Liver (tissue), 7 donors: ENCODE measurements at regions not wholly inside any gene's neighbourhood (a gene's known extent, or its start where the extent isn't known, plus 50 kb on each side); places are given as distances from the start of the nearest gene placed in this dataset.
A peak's percentile ranks its signal among the peaks of the same experiment; 100 is the strongest.

Source experiments
- DNase-seq: peaks from one replicate; pipeline ENCODE4 v3.0.0-alpha.2; 2017; ENCODE audit warnings: low spot score
- H3K27ac ChIP-seq, 2 donors: one replicate each; pipeline ENCODE4 v1.7.0; 2013; ENCODE audit warnings: inconsistent platforms in 2 of 2, low read length in 2 of 2, control low read depth in 1 of 2, low read depth in 1 of 2, mild to moderate bottlenecking in 1 of 2
- H3K27me3 ChIP-seq, 4 donors: one replicate each; pipeline versions ENCODE4 v1.6.1 to v1.7.0; 2013; ENCODE audit warnings: low read length in 3 of 4, inconsistent platforms in 1 of 4, mild to moderate bottlenecking in 1 of 4, moderate library complexity in 1 of 4; ENCODE audit not compliant: control insufficient read depth in 4 of 4, insufficient read depth in 4 of 4
- H3K36me3 ChIP-seq, 4 donors: one replicate each; pipeline versions ENCODE4 v1.6.1 to v1.7.0; 2013; ENCODE audit warnings: low read length in 3 of 4, mild to moderate bottlenecking in 3 of 4, low read depth in 1 of 4, moderate library complexity in 1 of 4; ENCODE audit not compliant: control insufficient read depth in 4 of 4, insufficient read depth in 3 of 4
- H3K4me1 ChIP-seq, 4 donors: one replicate each; pipeline versions ENCODE4 v1.6.1 to v1.7.0; 2013; ENCODE audit warnings: low read length in 3 of 4, mild to moderate bottlenecking in 3 of 4, moderate library complexity in 1 of 4; ENCODE audit not compliant: control insufficient read depth in 4 of 4, insufficient read depth in 4 of 4
- H3K4me3 ChIP-seq, 3 donors: one replicate each; pipeline versions ENCODE4 v1.6.1 to v1.7.0; 2013; ENCODE audit warnings: low read length in 3 of 3, control low read depth in 1 of 3, low read depth in 1 of 3, mild to moderate bottlenecking in 1 of 3
- H3K9ac ChIP-seq, 2 donors: one replicate each; pipeline ENCODE4 v1.7.0; 2013; ENCODE audit warnings: low read length in 2 of 2, mild to moderate bottlenecking in 2 of 2, moderate library complexity in 2 of 2, control low read depth in 1 of 2, low read depth in 1 of 2
- H3K9me3 ChIP-seq, 4 donors: one replicate each; pipeline versions ENCODE4 v1.6.1 to v1.7.0; 2013; ENCODE audit warnings: low read length in 3 of 4; ENCODE audit not compliant: control insufficient read depth in 4 of 4
- EGR1 ChIP-seq, 2 donors: IDR thresholded peaks; 2 replicates each; pipeline ENCODE4 v1.6.1; 2016 to 2018; ENCODE audit warnings: antibody characterized with exemption in 2 of 2, low read depth in 2 of 2
- FOXA1 ChIP-seq: IDR thresholded peaks from 2 replicates; pipeline ENCODE4 v1.6.1; 2016; ENCODE audit warnings: antibody characterized with exemption
- HNF4A ChIP-seq, 2 donors: conservative IDR thresholded peaks; 2 replicates each; pipeline ENCODE4 v1.6.1; 2016; ENCODE audit warnings: antibody characterized with exemption in 2 of 2, mild to moderate bottlenecking in 2 of 2
- HNF4G ChIP-seq: IDR thresholded peaks from 2 replicates; pipeline ENCODE4 v1.6.1; 2016; ENCODE audit warnings: antibody characterized with exemption
- JUND ChIP-seq, 2 donors: IDR thresholded peaks; 2 replicates each; pipeline ENCODE4 v1.6.1; 2016; ENCODE audit warnings: antibody characterized with exemption in 2 of 2
- NR2F2 ChIP-seq: IDR thresholded peaks from 2 replicates; pipeline ENCODE4 v1.6.1; 2016; ENCODE audit warnings: antibody characterized with exemption
- RAD21 ChIP-seq, 2 donors: IDR thresholded peaks; 2 replicates each; pipeline ENCODE4 v1.6.1; 2016; ENCODE audit warnings: antibody characterized with exemption in 2 of 2, mild to moderate bottlenecking in 2 of 2
- RXRA ChIP-seq, 2 donors: IDR thresholded peaks; 2 replicates each; pipeline ENCODE4 v1.6.1; 2017 to 2018; ENCODE audit warnings: antibody characterized with exemption in 2 of 2, mild to moderate bottlenecking in 1 of 2
- SP1 ChIP-seq: IDR thresholded peaks from 2 replicates; pipeline ENCODE4 v1.6.1; 2018; ENCODE audit warnings: antibody characterized with exemption, mild to moderate bottlenecking
- TAF1 ChIP-seq: conservative IDR thresholded peaks from 2 replicates; pipeline ENCODE4 v1.6.1; 2016; ENCODE audit warnings: antibody characterized with exemption, mild to moderate bottlenecking
- whole genome bisulfite sequencing: extraction: QIAGEN DNeasy Blood & Tissue Kit; methylation state at CpG from one replicate; pipeline ENCODE4 v1.1.7; 2013; 5-methylcytosine and 5-hydroxymethylcytosine counted together
- TF ChIP-seq, protein P1 (sequence below): IDR thresholded peaks from 2 replicates; pipeline ENCODE4 v1.6.1; 2016; ENCODE audit warnings: antibody characterized with exemption
- TF ChIP-seq, protein P2 (sequence below): IDR thresholded peaks from 2 replicates; pipeline ENCODE4 v1.6.1; 2016; ENCODE audit warnings: antibody characterized with exemption, mild to moderate bottlenecking
- TF ChIP-seq, protein P3 (sequence below): IDR thresholded peaks from 2 replicates; pipeline ENCODE4 v1.6.1; 2016; ENCODE audit warnings: antibody characterized with exemption
- TF ChIP-seq, protein P4 (sequence below): IDR thresholded peaks from 2 replicates; pipeline ENCODE4 v1.6.1; 2016; ENCODE audit warnings: antibody characterized with exemption
- donor health status: healthy.
- donor health status: healthy.
- donor health status: healthy.
- donor health status: healthy.

DNA sequence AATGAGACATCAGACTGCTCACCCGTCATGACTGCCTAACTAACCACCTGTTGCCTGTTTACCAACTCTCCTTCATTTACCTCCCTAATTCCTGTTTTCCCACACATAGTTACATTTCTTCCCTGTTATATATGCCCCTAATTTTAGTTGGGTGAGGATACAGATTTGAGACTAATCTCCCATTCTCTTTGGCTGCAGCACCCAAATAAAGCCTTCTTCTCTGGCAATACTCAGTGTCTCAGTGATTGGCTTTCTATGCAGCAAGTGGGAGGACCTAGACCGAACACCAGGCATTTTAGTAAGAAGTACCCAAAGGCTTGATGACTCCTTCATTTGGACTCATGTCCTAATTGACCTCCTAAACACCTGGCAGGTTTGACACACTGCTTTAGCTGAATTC, 147.2 kb downstream of the TRIB2 start:
- H3K27me3 ChIP-seq, result no peaks in the 10 kb centered on the region
- 83% methylated on average over 2 of the region's 2 CpGs for WGBS
- H3K4me1 ChIP-seq, result no peaks in the 10 kb centered on the region
- H3K9me3 ChIP-seq, result peaks cover 0 to 8% (median 2%) of the 10 kb centered on the region in 4 donors
- no peak overlapping the region for H3K27ac ChIP-seq
- no peak overlapping the region for H3K4me3 ChIP-seq
- no peak overlapping the region for H3K9ac ChIP-seq
- no peak for TF ChIP-seq JUND (IDR thresholded peaks at IDR 0.05)
- TF ChIP-seq, protein P1, sequence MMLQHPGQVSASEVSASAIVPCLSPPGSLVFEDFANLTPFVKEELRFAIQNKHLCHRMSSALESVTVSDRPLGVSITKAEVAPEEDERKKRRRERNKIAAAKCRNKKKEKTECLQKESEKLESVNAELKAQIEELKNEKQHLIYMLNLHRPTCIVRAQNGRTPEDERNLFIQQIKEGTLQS, result no peak
- TF ChIP-seq, protein P2, sequence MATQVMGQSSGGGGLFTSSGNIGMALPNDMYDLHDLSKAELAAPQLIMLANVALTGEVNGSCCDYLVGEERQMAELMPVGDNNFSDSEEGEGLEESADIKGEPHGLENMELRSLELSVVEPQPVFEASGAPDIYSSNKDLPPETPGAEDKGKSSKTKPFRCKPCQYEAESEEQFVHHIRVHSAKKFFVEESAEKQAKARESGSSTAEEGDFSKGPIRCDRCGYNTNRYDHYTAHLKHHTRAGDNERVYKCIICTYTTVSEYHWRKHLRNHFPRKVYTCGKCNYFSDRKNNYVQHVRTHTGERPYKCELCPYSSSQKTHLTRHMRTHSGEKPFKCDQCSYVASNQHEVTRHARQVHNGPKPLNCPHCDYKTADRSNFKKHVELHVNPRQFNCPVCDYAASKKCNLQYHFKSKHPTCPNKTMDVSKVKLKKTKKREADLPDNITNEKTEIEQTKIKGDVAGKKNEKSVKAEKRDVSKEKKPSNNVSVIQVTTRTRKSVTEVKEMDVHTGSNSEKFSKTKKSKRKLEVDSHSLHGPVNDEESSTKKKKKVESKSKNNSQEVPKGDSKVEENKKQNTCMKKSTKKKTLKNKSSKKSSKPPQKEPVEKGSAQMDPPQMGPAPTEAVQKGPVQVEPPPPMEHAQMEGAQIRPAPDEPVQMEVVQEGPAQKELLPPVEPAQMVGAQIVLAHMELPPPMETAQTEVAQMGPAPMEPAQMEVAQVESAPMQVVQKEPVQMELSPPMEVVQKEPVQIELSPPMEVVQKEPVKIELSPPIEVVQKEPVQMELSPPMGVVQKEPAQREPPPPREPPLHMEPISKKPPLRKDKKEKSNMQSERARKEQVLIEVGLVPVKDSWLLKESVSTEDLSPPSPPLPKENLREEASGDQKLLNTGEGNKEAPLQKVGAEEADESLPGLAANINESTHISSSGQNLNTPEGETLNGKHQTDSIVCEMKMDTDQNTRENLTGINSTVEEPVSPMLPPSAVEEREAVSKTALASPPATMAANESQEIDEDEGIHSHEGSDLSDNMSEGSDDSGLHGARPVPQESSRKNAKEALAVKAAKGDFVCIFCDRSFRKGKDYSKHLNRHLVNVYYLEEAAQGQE, result no peak
- no peak for TF ChIP-seq TAF1
- TF ChIP-seq, protein P3, sequence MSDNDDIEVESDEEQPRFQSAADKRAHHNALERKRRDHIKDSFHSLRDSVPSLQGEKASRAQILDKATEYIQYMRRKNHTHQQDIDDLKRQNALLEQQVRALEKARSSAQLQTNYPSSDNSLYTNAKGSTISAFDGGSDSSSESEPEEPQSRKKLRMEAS, result no peak
- TF ChIP-seq, protein P4, sequence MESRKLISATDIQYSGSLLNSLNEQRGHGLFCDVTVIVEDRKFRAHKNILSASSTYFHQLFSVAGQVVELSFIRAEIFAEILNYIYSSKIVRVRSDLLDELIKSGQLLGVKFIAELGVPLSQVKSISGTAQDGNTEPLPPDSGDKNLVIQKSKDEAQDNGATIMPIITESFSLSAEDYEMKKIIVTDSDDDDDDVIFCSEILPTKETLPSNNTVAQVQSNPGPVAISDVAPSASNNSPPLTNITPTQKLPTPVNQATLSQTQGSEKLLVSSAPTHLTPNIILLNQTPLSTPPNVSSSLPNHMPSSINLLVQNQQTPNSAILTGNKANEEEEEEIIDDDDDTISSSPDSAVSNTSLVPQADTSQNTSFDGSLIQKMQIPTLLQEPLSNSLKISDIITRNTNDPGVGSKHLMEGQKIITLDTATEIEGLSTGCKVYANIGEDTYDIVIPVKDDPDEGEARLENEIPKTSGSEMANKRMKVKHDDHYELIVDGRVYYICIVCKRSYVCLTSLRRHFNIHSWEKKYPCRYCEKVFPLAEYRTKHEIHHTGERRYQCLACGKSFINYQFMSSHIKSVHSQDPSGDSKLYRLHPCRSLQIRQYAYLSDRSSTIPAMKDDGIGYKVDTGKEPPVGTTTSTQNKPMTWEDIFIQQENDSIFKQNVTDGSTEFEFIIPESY, result no peak
- no peak for TF ChIP-seq HNF4A (conservative IDR thresholded peaks at IDR 0.05)
- TF ChIP-seq FOXA1, result no peak
- no peak for TF ChIP-seq EGR1 (IDR thresholded peaks at IDR 0.05; ENCODE audit: low read depth in 2 of 2)
- no peak for TF ChIP-seq SP1
- TF ChIP-seq HNF4G, result no peak
- DNase-seq, result no peak
- no peaks in the 10 kb centered on the region for H3K36me3 ChIP-seq

DNA sequence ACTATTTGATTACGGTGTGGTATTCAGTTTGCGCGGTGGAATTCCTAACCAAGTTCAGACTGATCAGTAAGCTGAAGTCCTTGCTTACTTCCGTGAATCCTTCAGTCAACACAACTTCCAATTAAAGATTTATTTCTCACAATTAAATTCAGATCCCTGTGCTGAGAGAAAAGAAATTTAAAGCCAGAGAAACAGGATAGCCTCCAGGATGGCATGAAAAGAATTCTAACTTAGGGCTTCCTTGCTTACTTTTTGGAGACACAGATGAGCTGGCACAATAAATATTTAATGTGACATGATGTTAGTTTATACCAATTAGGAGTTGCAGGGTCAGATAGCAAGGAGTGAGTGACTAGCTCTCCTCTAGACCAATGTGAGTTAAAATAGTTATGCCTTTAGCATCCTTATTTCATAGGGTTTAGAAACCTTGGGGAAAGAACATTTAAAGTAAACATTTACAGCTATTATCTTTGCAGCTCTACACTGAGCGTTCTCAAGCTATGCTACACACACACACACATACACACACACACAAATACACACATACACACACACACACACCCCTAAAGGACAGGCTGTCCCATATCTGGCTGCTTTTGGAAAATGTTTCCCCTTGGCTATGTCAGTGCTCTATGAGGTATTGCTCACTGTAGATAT, 151.0 kb downstream of the TRIB2 start:
- no peaks in the 10 kb centered on the region for H3K4me1 ChIP-seq
- no peaks in the 10 kb centered on the region for H3K27me3 ChIP-seq
- 77% methylated on average over 5 of the region's 5 CpGs for WGBS
- H3K36me3 ChIP-seq, result no peaks in the 10 kb centered on the region
- H3K9me3 ChIP-seq, result peaks cover 0 to 5% (median 2%) of the 10 kb centered on the region in 4 donors
- H3K9ac ChIP-seq, result no peak overlapping the region
- no peak for DNase-seq
- H3K4me3 ChIP-seq, result no peak overlapping the region
- no peak overlapping the region for H3K27ac ChIP-seq
- TF ChIP-seq RXRA (IDR thresholded peaks at IDR 0.05) (peak; percentile 19 to 36), SP1 (peak; percentile 49), RAD21 (IDR thresholded peaks at IDR 0.05) (peak in 1 of 2 donors; percentile 37), NR2F2 (peak; percentile 69)
- TF ChIP-seq, protein P2, result no peak
